Neural cell (in vitro differentiated cells): ENCODE measurements at regions not wholly inside any gene's neighbourhood (a gene's known extent, or its start where the extent isn't known, plus 50 kb on each side); places are given as distances from the start of the nearest gene placed in this dataset.

ENCODE experiments used
- H2AFZ ChIP-seq: fragments of 200-600, 300-800 bp; sonication (generic), shearing (Covaris generic); 2 replicates; pipeline ENCODE4 v1.6.0; 2014; ENCODE audit warnings: low read depth, mild to moderate bottlenecking, antibody characterized with exemption, low read length, moderate library complexity
- H3F3A ChIP-seq: fragments of 200-600 bp; shearing (Covaris generic); 2 replicates; pipeline ENCODE4 v1.6.1; 2016; ENCODE audit warnings: mild to moderate bottlenecking, moderate library complexity, mixed read lengths, antibody characterized with exemption, low read length; ENCODE audit not compliant: insufficient read depth, poor library complexity, severe bottlenecking
- H3K27ac ChIP-seq: fragments of 200-600, 300-800 bp; sonication (generic), shearing (Covaris generic); 2 replicates; pipeline ENCODE4 v1.5.1; 2014; ENCODE audit warnings: mild to moderate bottlenecking, low read length, moderate library complexity
- H3K27me3 ChIP-seq: fragments of 300-800, 200-600 bp; sonication (generic), shearing (Covaris generic); 2 replicates; pipeline ENCODE4 v1.6.0; 2014; ENCODE audit warnings: mild to moderate bottlenecking, low read depth, low read length, moderate library complexity; ENCODE audit not compliant: insufficient read depth
- H3K36me3 ChIP-seq: fragments of 300-800, 200-600 bp; sonication (generic), shearing (Covaris generic); 2 replicates; pipeline ENCODE4 v1.5.1; 2014; ENCODE audit warnings: mild to moderate bottlenecking, antibody characterized with exemption, low read length, moderate library complexity; ENCODE audit not compliant: insufficient read depth
- H3K4me2 ChIP-seq: fragments of 300-800, 200-600 bp; sonication (generic), shearing (Covaris generic); 2 replicates; pipeline ENCODE4 v1.6.0; 2014; ENCODE audit warnings: mild to moderate bottlenecking, low read length
- H3K4me3 ChIP-seq: fragments of 300-800, 200-600 bp; sonication (generic), shearing (Covaris generic); 2 replicates; pipeline ENCODE4 v1.5.1; 2014; ENCODE audit warnings: mild to moderate bottlenecking, low read length, moderate library complexity
- H3K79me2 ChIP-seq: fragments of 200-600 bp; shearing (Covaris generic); replicated peaks from 2 replicates; pipeline ENCODE4 v1.6.0; 2014; ENCODE audit warnings: mild to moderate bottlenecking, low read length, moderate library complexity; ENCODE audit not compliant: insufficient read depth
- H3K9ac ChIP-seq: fragments of 300-800, 200-600 bp; sonication (generic), shearing (Covaris generic); 2 replicates; pipeline ENCODE4 v1.6.1; 2016; ENCODE audit warnings: mild to moderate bottlenecking, low read length, mixed read lengths
- H3K9me2 ChIP-seq: fragments of 200-600 bp; shearing (Covaris generic); 2 replicates; pipeline ENCODE4 v1.6.1; 2016; ENCODE audit warnings: mild to moderate bottlenecking, low read length, mixed read lengths; ENCODE audit not compliant: insufficient read depth
- H3K9me3 ChIP-seq: fragments of 200-600, 300-800 bp; sonication (generic), shearing (Covaris generic); 2 replicates; pipeline ENCODE4 v1.6.1; 2016; ENCODE audit warnings: mild to moderate bottlenecking, mixed run types, low read length, moderate library complexity, mixed read lengths
- H4K20me1 ChIP-seq: fragments of 200-600 bp; shearing (Covaris generic); 2 replicates; pipeline ENCODE4 v1.6.1; 2016; ENCODE audit warnings: mild to moderate bottlenecking, mixed run types; ENCODE audit not compliant: insufficient read depth
- CTCF ChIP-seq: fragments of 450-650 bp; IDR thresholded peaks from 2 replicates; pipeline ENCODE4 v1.5.1; 2014; ENCODE audit warnings: antibody characterized with exemption, mild to moderate bottlenecking, moderate library complexity; ENCODE audit not compliant: poor library complexity, severe bottlenecking
- EP300 ChIP-seq: fragments of 450-650 bp; conservative IDR thresholded peaks from 2 replicates; pipeline ENCODE4 v1.6.1; 2014; ENCODE audit warnings: antibody characterized with exemption, mild to moderate bottlenecking, moderate library complexity; ENCODE audit not compliant: poor library complexity, severe bottlenecking
- EZH2 ChIP-seq: fragments of 200-600, 300-800 bp; shearing (Covaris generic), sonication (generic); IDR thresholded peaks from 2 replicates; pipeline ENCODE4 v1.6.1; 2014; ENCODE audit warnings: antibody characterized with exemption, low read length, borderline replicate concordance, mild to moderate bottlenecking; ENCODE audit not compliant: insufficient read depth, poor library complexity, severe bottlenecking
- MXI1 ChIP-seq: fragments of 450-650 bp; conservative IDR thresholded peaks from 2 replicates; pipeline ENCODE4 v1.6.1; 2014; ENCODE audit warnings: antibody characterized with exemption, mild to moderate bottlenecking; ENCODE audit not compliant: poor library complexity, severe bottlenecking
- POLR2AphosphoS5 ChIP-seq: IDR thresholded peaks from 2 replicates; pipeline ENCODE4 v1.6.1; 2012
- RAD21 ChIP-seq: fragments of 450-650 bp; conservative IDR thresholded peaks from 2 replicates; pipeline ENCODE4 v1.6.1; 2014; ENCODE audit warnings: antibody characterized with exemption, mild to moderate bottlenecking, moderate library complexity
- REST ChIP-seq: IDR thresholded peaks from 2 replicates; pipeline ENCODE4 v1.6.1; 2012; ENCODE audit warnings: borderline replicate concordance
- SMC3 ChIP-seq: fragments of 450-650 bp; conservative IDR thresholded peaks from 2 replicates; pipeline ENCODE4 v1.6.1; 2014; ENCODE audit warnings: antibody characterized with exemption, mild to moderate bottlenecking, moderate library complexity; ENCODE audit not compliant: poor library complexity
- TAF1 ChIP-seq: IDR thresholded peaks from 2 replicates; pipeline ENCODE4 v1.6.1; 2012; ENCODE audit warnings: low read depth

GRCh38 chr7:34523226-34523918 is 134.6 kb upstream of the NPSR1 start:
- Histone ChIP-seq H2AFZ (no peak overlapping the region), H3K9me3 (no peaks in the 10 kb centered on the region), H3K9ac (no peak overlapping the region), H3K27ac (no peak overlapping the region), H3K4me2 (no peak overlapping the region), H3K36me3 (no peaks in the 10 kb centered on the region), H3K27me3 (no peaks in the 10 kb centered on the region), H3K79me2 (no peaks in the 10 kb centered on the region), H3K9me2 (no peaks in the 10 kb centered on the region), H4K20me1 (no peaks in the 10 kb centered on the region), H3F3A (no peaks in the 10 kb centered on the region), H3K4me3 (no peak overlapping the region)
- TF ChIP-seq REST = no peak
- TF ChIP-seq POLR2AphosphoS5 = no peak

GRCh38 chr7:34530259-34530658 is 127.8 kb upstream of the NPSR1 start:
- no peak overlapping the region for H3K4me2 ChIP-seq
- no peak overlapping the region for H2AFZ ChIP-seq
- H3K9ac ChIP-seq = no peak overlapping the region
- no peaks in the 10 kb centered on the region for H3K36me3 ChIP-seq
- no peak overlapping the region for H3K27ac ChIP-seq
- H3F3A ChIP-seq = no peaks in the 10 kb centered on the region
- no peak overlapping the region for H3K4me3 ChIP-seq
- H4K20me1 ChIP-seq = no peaks in the 10 kb centered on the region
- no peaks in the 10 kb centered on the region for H3K27me3 ChIP-seq
- H3K9me2 ChIP-seq = no peaks in the 10 kb centered on the region
- no peak for TF ChIP-seq CTCF
- TF ChIP-seq SMC3 = no peak
- TF ChIP-seq TAF1 = no peak
- no peak for TF ChIP-seq POLR2AphosphoS5
- no peak for TF ChIP-seq MXI1
- TF ChIP-seq REST = no peak
- no peak for TF ChIP-seq EZH2
- no peak for TF ChIP-seq RAD21
- TF ChIP-seq EP300 = no peak
- H3K79me2 ChIP-seq = no peaks in the 10 kb centered on the region
- H3K9me3 ChIP-seq = no peaks in the 10 kb centered on the region
